ENCODE measurements at regions not wholly inside any gene's neighbourhood (a gene's known extent, or its start where the extent isn't known, plus 50 kb on each side); places are given as distances from the start of the nearest gene placed in this dataset.

DNA sequence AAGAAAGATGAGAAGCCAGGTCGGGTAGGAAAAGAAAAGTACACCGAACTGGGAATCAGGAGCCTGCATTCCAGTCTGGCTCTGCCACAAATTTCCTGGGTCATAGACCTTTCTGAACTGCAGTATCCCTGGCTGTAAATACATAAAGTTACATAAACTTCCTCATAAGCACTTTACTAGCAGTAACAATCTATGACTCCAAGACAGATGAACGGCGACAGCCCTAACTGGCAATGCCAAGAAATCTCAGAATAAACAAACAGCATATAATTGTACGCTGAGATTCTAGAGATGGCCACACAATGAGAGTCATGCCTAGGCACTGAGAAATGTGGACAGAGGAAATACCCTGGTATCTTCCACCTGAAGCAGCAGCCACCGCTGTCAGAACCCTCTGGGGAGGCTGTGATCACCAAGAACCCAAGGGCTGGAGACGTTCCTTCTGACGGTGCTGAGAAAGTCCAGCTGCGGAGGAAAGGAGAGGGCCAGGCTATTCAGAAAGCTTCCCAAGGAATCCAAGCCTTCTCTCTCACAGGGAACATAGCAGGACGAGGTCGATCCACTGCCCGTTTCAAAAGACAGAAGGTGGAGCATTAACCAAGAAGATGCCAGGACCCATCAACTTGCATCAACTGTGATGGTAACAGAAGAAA lies 89.3 kb upstream of the SLC66A3 start:
- TF ChIP-seq, protein P1, sequence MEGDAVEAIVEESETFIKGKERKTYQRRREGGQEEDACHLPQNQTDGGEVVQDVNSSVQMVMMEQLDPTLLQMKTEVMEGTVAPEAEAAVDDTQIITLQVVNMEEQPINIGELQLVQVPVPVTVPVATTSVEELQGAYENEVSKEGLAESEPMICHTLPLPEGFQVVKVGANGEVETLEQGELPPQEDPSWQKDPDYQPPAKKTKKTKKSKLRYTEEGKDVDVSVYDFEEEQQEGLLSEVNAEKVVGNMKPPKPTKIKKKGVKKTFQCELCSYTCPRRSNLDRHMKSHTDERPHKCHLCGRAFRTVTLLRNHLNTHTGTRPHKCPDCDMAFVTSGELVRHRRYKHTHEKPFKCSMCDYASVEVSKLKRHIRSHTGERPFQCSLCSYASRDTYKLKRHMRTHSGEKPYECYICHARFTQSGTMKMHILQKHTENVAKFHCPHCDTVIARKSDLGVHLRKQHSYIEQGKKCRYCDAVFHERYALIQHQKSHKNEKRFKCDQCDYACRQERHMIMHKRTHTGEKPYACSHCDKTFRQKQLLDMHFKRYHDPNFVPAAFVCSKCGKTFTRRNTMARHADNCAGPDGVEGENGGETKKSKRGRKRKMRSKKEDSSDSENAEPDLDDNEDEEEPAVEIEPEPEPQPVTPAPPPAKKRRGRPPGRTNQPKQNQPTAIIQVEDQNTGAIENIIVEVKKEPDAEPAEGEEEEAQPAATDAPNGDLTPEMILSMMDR (conservative IDR thresholded peaks at IDR 0.05) = no peak
- TF ChIP-seq ZFX (IDR thresholded peaks at IDR 0.05) = no peak

Measured in C4-2B (cell line).